Stimulated activated effector memory CD8-positive, alpha-beta T cell treated with anti-CD3 and anti-CD28 coated beads, Interleukin-12 subunit alpha, Interleukin-12 subunit beta, amount 100 ng/mL, for 72 hours (primary cell): ENCODE measurements at regions not wholly inside any gene's neighbourhood (a gene's known extent, or its start where the extent isn't known, plus 50 kb on each side); places are given as distances from the start of the nearest gene placed in this dataset.
"Not testable (repeated sequence)": the region's sequence is repeated elsewhere in the genome, so short reads cannot be mapped to it uniquely, and the experiment has no call there.

Experiments
- ATAC-seq: fragments of 150-1000 bp; cut with Tn5 transposase; 2 replicates; pipeline ENCODE4 v1.10.0; 2021
- DNase-seq, 2 donors: peaks; one replicate each; pipeline ENCODE4 v3.0.0; 2021 to 2022; ENCODE audit warnings: low spot score in 2 of 2
- H3K27ac Mint-ChIP-seq: one replicate; pipeline ENCODE4 v1.8.0; 2022; ENCODE audit warnings: mild to moderate bottlenecking, mixed read lengths
- H3K36me3 Mint-ChIP-seq: one replicate; pipeline ENCODE4 v1.8.0; 2022; ENCODE audit warnings: mild to moderate bottlenecking, mixed read lengths
- H3K4me1 Mint-ChIP-seq: one replicate; pipeline ENCODE4 v1.8.0; 2022; ENCODE audit warnings: mixed read lengths
- H3K4me3 Mint-ChIP-seq: one replicate; pipeline ENCODE4 v1.8.0; 2022; ENCODE audit warnings: mild to moderate bottlenecking, mixed read lengths
- H3K9me3 Mint-ChIP-seq: one replicate; pipeline ENCODE4 v1.8.0; 2022; ENCODE audit warnings: mixed read lengths

DNA sequence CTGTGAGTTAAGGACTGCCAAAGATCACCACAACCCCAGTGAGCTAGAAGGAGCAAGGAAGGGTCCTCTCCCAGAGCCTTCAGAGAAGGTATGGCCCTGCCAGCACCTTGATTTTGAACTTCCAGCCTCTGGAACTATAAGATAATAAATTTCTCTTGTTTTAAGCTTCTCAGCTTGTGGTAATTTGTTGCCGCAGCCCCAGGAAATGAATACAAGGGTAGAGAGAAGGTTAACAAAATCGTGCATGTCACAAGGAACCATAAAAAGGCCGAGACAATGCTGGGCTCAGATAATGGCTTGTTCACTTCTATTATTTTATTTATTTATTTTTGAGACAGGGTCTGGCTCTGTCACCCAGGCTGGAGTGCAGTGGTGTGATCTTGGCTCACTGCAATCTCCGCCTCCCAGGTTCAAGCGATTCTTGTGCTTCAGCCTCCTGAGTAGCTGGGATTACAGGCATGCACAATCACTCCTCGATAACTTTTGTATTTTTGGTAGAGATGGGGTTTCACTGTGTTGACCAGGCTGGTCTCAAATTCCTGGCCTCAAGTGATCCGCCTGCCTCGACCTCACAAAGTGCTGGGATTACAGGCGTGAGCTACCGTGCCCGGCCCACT lies 71.5 kb downstream of the WSB1 start:
- H3K4me3 Mint-ChIP-seq, result not testable (repeated sequence)

DNA sequence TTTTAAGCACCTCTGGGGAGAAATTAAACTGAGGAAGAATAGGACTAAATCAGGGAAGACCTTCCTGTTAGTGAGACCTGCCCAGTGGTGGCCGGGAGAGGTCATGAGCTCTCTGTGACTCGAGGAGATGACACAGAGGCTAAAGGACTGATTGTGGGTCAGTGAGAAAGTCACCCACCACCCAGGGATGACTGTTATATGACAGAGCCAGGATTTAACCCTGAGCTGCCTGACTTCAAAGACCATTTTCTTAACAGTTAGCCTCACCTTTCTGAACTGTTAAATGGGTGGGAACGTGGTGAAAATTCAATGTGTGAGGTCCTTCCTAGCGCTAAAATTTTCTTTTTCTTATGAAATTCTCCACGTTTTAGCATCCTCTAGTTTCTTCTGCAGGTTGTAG lies 72.5 kb downstream of the WSB1 start:
- no peak overlapping the region for H3K4me3 Mint-ChIP-seq

More for the DNA sequence above, 71.5 kb downstream of the WSB1 start:
- H3K9me3 Mint-ChIP-seq, ATAC-seq, H3K4me1 Mint-ChIP-seq, DNase-seq, H3K36me3 Mint-ChIP-seq: not testable (repeated sequence)
- peak overlapping the region; percentile 9 for H3K27ac Mint-ChIP-seq

DNA sequence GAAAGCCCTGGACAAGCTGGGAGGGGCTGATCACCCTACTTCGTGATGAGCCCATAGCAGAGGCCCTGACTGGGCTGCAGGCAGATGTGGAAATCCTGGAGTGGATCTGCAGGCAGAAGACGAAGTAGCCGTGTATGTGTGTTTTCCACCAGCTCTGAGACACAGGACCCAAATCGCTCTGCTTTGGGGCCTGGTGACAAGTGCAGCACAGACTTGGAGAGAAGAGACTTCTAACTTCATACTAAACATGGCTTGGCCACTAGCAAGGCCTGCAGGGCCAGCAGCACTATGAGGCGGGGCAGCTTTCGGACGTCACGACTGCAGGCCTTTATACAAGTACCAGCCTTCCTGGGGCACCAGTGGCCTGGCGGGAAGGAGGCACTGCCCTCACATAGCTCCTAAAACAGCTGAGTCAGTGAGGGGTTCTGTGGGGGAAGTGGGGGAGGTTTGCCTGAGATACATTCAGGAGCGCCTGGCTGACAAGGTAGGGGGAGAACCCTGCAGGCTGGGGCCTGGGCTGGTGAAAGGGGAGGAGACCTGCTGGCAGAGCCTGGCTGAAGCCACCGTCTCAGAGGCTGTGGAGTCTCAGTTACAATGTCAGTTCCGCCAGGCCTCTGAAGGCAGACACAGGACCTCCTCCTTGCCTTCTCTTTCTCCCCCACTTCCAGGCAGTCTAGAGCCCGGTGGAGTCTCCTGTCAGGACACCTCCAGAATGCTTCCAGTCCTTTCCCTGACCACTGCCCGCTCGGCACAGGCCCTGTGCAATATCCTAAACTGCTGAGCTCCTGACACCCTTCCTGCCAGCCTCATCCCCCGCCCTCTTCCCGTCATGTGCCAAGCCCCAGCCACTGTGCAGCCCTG lies 73.4 kb downstream of the WSB1 start:
- Mint-ChIP-seq H3K36me3 (no peaks in the 10 kb centered on the region), H3K9me3 (peaks cover 4% of the 10 kb centered on the region), H3K4me1 (no peaks in the 10 kb centered on the region), H3K27ac (no peak overlapping the region), H3K4me3 (no peak overlapping the region)
- ATAC-seq (no peak), DNase-seq (no peak)

More for the DNA sequence above, 72.5 kb downstream of the WSB1 start:
- no peaks in the 10 kb centered on the region for H3K4me1 Mint-ChIP-seq
- peaks cover 4% of the 10 kb centered on the region for H3K9me3 Mint-ChIP-seq
- H3K36me3 Mint-ChIP-seq, result no peaks in the 10 kb centered on the region
- ATAC-seq, result no peak
- no peak for DNase-seq
- no peak overlapping the region for H3K27ac Mint-ChIP-seq

DNA sequence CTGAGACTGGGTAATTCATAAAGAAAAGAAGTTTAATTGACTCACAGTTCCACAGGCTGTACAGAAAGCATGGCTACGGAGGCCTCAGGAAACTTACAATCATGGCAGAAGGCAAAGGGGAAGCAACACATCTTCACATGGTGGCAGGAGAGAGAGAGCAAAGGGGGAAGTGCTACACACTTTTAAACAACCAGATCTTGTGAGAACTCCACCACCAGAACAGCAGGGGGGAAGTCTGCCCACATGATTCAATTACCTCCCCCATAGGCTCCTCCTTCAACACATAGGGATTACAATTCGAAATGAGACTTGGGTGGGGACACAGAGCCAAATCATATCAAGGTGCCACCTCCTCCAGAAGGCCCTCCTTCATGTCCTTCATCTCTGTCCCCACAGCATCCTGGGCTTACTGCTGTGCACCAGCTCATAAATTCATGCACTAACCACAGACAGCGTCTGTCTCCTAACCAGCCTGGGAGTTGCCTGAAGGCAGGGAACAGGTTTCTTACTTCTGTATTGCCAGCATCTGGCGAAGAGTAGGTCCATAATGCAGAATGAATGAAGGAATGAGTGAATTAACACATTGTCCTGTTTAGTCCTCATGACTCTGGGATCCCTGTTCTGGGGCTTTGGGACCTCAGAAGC lies 74.4 kb downstream of the WSB1 start:
- DNase-seq (no peak), ATAC-seq (no peak)
- H3K4me3 Mint-ChIP-seq, result no peak overlapping the region
- H3K4me1 Mint-ChIP-seq, result no peaks in the 10 kb centered on the region
- no peaks in the 10 kb centered on the region for H3K36me3 Mint-ChIP-seq
- no peak overlapping the region for H3K27ac Mint-ChIP-seq
- peaks cover 4% of the 10 kb centered on the region for H3K9me3 Mint-ChIP-seq

DNA sequence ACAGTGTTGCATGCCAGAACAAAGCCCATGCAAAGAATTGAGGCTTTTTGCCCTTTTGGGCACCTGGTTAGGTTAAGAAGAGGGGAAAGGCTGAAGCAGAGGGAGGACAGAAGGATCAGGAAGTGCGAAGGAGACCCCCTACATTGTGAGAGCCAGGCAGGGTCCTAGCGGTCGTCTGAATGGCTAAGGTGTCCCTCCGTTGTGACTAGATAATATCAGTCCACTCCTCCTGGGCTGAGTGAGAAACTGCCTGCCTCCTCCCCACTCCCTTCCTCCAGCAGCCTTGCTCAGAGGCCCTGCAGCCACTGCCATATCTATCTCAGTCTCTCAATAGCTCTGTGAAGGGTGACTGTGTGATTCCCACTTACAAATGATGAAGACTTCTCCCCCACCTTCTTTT lies 75.1 kb downstream of the WSB1 start:
- ATAC-seq, result no peak
- no peak overlapping the region for H3K4me3 Mint-ChIP-seq
- H3K9me3 Mint-ChIP-seq, result peaks cover 4% of the 10 kb centered on the region
- H3K36me3 Mint-ChIP-seq, result no peaks in the 10 kb centered on the region
- no peaks in the 10 kb centered on the region for H3K4me1 Mint-ChIP-seq
- no peak for DNase-seq
- H3K27ac Mint-ChIP-seq, result no peak overlapping the region

DNA sequence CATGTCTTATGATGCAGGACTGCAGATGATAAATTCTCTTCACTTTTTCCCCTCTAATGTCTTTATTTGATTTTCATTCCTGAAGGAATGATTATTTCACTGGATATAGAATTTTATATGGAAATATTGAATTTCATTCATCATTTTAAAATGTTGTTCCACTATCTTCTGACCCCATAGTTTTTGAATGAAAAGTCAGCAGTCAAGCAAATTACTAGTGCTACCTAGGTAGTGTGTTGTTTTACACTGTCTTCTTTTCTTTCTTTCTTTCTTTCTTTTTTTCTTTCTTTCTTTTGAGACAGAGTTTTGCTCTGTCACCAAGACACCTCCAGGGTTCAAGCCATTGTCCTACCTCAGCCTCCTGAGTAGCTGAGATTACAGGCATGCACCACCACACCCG lies 76.9 kb downstream of the WSB1 start:
- Mint-ChIP-seq H3K27ac (no peak overlapping the region), H3K36me3 (no peaks in the 10 kb centered on the region), H3K9me3 (peaks cover 4% of the 10 kb centered on the region), H3K4me1 (no peaks in the 10 kb centered on the region), H3K4me3 (no peak overlapping the region)
- ATAC-seq (no peak), DNase-seq (no peak)

DNA sequence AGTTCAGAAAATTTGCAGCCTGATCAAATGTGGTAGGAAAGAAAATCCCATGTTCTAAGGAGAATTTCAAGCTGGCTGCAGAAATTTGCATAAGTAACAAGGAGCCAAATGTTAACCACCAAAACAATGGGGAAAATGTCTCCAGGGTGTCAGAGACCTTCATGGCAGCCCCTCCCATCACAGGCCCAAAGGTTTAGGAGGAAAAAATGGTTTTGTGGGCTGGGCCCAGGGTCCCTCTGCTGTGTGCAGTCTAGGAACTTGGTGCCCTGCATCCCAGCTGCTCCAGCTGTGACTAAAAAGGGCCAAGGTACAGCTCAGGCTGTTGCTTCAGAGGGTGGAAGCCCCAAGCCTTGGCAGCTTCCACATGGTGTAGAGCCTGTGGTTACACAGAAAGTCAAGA lies 79.8 kb downstream of the WSB1 start:
- not testable (repeated sequence) for H3K36me3 Mint-ChIP-seq, H3K27ac Mint-ChIP-seq, DNase-seq, ATAC-seq, H3K4me1 Mint-ChIP-seq, H3K9me3 Mint-ChIP-seq, H3K4me3 Mint-ChIP-seq

DNA sequence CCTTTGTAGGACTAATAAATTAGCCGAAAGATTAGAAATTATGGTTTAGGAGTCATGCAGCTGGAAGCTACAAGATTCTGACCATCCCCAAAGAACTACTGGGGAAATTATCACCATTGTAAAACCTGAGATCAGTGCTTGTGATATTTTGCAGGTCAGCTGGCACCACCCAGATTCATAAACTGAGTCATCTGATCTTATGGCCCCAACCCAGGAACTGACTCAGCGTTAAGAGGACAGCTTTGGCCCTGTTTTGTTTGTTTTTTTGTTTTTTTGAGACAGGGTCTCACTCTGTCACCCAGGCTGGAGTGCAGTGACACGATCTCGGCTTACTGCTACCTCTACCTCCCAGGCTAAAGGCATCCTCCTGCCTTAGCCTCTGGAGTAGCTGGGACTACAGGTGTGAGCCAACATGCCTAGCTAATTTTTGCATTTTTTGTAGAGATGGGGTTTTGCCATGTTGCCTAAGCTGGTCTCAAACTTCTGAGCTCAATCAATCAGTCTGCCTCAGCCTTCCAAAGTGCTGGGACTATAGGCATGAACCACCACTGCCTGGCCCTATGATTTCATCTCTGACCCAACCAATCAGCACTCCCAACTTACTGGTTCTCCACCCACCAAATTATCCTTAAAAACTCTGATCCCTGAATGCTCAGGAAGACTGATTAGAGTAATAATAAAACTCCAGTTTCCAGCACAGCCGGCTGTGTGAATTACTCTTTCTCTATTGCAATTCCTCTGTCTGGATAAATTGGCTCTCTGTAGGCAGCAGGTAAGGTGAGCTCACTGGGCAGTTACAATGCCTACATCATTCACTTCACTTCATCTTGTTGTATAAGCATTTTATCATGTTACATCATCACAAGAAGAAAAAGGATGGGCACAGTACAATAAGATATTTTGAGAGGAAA lies 79.4 kb upstream of the KSR1 start:
- no peak for DNase-seq
- no peak for ATAC-seq
- no peaks in the 10 kb centered on the region for H3K9me3 Mint-ChIP-seq
- no peak overlapping the region for H3K4me3 Mint-ChIP-seq
- peaks cover 14% of the 10 kb centered on the region for H3K4me1 Mint-ChIP-seq
- no peak overlapping the region for H3K27ac Mint-ChIP-seq
- H3K36me3 Mint-ChIP-seq, result peaks cover 4% of the 10 kb centered on the region

DNA sequence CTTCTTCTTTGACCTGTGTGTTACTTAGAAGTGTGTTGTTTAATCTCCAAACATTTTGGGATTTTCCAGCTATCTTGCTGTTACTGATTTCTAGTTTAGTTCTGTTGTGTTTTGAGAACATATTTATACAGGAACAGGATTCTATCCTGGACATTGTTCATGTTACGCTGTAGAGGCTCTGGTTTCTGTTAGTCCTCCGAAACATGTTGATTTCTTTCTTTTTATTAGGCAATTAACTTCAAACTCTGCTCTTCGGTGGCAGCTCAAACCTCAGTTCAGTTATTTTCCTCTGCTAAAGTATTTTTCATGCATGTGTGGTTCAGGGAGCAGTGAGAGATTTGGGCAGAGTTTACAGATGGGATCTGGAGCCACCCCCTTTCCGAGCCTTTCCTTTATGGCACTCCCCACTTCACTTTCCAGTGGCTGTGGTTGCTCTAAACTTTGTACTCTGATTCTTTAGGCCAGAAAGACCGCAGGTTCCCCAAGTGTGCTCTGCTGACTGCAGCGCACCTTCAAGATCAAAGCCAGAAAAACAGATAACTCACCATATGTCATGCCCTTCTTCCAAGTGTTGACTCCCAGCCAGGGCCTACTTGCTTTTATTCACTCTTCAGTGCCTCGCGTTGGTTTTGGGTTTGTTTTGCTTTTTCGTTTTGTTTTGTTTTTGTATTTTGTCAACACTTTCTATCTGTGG lies 77.6 kb upstream of the KSR1 start:
- no peak overlapping the region for H3K4me3 Mint-ChIP-seq
- peaks cover 14% of the 10 kb centered on the region for H3K4me1 Mint-ChIP-seq
- no peaks in the 10 kb centered on the region for H3K9me3 Mint-ChIP-seq
- no peak overlapping the region for H3K27ac Mint-ChIP-seq
- DNase-seq (no peak), ATAC-seq (no peak)
- H3K36me3 Mint-ChIP-seq, result peaks cover 4% of the 10 kb centered on the region

DNA sequence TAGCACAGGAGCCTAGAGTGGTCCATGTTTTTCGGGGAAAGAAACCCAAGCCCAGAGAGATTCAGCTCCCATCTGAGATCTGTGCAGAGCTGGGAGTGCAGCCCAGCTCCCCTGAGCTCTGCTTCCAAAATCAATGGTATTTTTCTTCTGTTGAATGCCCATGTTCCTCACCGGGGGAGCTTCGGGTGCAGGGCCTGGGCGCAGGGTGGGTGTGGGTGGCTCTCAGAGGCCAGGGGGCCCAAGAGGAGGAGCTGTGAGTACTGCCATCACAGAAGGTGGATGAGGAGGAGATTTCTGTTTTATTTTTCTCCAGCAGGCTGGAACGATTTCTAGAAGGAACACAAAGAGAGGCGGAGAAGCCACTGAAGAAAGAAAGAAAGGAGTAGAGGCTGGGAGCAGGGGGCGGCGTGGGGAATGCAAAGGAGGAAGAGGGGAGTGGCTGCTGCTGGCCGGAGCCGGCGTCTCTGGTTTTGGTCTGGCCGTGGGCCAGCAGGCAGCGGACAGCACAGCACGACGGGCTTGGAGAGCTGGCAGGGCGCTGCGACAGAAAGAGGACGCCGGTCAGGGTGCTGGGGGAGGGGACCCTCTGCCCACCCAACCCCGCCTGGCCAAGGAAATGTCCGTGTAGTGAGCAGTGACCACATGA lies 76.2 kb upstream of the KSR1 start:
- DNase-seq, result no peak
- H3K9me3 Mint-ChIP-seq, result no peaks in the 10 kb centered on the region
- H3K4me1 Mint-ChIP-seq, result peaks cover 14% of the 10 kb centered on the region
- no peak overlapping the region for H3K4me3 Mint-ChIP-seq
- H3K27ac Mint-ChIP-seq, result no peak overlapping the region
- no peak for ATAC-seq
- peaks cover 4% of the 10 kb centered on the region for H3K36me3 Mint-ChIP-seq

DNA sequence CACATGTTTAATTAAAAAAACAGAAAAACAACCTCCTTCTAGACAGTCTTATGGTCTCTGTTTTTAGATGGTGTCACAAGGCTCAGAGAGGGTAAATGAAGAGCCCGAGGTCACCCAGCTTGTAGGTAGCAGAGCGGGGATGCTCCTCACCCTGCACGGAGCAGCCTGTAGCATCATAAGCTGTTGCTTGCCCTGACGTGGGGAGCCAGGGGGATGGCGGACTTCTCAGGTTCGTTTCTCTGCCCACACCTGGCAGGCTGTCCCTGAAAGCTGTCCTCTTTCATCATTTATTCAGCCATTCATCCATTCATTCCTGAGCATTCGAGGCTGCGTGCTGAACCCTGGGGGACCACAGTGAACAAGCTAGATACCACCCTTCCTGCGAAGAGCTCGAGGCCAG lies 75.7 kb upstream of the KSR1 start:
- no peak overlapping the region for H3K4me3 Mint-ChIP-seq
- H3K9me3 Mint-ChIP-seq, result no peaks in the 10 kb centered on the region
- no peak overlapping the region for H3K27ac Mint-ChIP-seq
- peaks cover 4% of the 10 kb centered on the region for H3K36me3 Mint-ChIP-seq
- no peak for DNase-seq
- H3K4me1 Mint-ChIP-seq, result peaks cover 14% of the 10 kb centered on the region
- no peak for ATAC-seq

DNA sequence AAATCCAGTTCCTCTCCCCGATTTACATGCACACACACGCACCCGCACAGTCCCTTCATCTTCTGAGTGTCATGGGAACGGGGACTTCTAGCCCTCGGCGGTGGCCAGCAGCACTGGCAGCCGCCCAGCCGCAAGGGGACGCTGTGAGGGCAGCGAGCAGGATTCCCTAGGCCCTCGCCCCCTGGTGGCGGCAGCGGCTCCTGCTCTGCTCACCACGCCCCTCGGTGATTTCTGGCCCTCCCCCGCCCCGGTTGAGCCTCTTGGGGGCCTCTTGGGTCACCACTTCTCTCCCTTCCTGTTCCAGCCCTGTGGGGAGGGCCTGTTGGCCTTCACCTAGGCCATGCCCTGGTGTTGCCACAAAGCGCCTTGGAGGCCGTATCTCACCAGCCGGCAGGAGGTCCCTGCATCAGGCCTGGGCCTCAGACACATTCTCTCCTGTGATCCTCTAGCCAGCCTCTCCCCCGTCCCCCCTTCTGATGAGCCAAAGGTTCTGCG lies 75.2 kb upstream of the KSR1 start:
- ATAC-seq (peak; percentile 90), DNase-seq (peak; percentile 82 to 91)
- Mint-ChIP-seq H3K4me3 (no peak overlapping the region), H3K36me3 (peaks cover 4% of the 10 kb centered on the region), H3K27ac (peak overlapping the region; percentile 43), H3K9me3 (no peaks in the 10 kb centered on the region), H3K4me1 (peaks cover 14% of the 10 kb centered on the region)

DNA sequence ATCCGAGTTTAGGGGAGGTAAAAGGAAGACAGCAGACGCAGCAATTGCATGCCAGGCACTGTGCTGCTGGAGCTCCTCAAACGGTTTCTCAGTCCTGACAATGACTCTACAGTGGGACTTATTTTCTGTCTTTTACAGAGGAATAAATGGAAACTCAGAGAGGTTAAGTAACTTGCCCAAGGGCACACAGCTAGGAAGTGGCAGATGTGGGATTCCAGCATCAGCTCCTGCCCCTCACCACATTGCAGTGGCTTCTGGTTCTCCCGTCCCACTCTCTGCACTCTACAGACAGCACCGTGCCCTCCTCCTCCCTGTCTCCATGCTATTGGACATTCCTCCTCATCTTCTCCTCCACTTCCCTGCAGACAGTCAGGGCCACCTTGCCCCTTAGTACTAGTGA lies 74.2 kb upstream of the KSR1 start:
- Mint-ChIP-seq H3K4me3 (no peak overlapping the region), H3K36me3 (peaks cover 4% of the 10 kb centered on the region), H3K27ac (no peak overlapping the region), H3K4me1 (peaks cover 14% of the 10 kb centered on the region), H3K9me3 (no peaks in the 10 kb centered on the region)
- ATAC-seq (no peak), DNase-seq (no peak)

DNA sequence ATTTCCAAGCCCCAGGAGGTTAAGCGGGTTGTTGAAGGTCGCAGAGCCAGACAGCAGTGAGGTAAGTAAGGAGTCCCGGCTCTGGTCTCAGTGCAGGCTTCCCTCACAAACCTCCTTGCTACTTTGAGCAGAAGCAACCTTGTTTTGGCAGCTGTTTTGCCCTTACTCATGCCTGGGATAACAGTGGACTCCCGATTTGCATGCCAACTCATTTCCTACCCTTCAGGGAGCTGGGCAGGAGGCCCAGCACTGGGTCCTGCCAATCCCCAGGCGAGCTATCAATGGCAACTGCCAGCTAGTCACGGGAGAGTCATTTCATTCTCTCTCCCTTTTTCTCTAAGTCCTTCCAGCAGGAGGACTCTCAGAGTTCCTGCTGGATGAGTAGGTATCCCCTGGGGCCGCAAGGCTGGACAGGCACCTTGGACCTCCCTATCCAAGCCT lies 72.0 kb upstream of the KSR1 start:
- Mint-ChIP-seq H3K9me3 (no peaks in the 10 kb centered on the region), H3K36me3 (peaks cover 4% of the 10 kb centered on the region), H3K4me1 (peaks cover 26% of the 10 kb centered on the region), H3K4me3 (no peak overlapping the region), H3K27ac (no peak overlapping the region)
- no peak for ATAC-seq
- DNase-seq, result no peak
